Gastroesophageal sphincter (tissue), 4 donors: ENCODE measurements at regions not wholly inside any gene's neighbourhood (a gene's known extent, or its start where the extent isn't known, plus 50 kb on each side); places are given as distances from the start of the nearest gene placed in this dataset.

Source experiments
- ATAC-seq: fragments of 150-250 bp; one replicate; pipeline ENCODE4 v1.9.1; 2016; ENCODE audit warnings: mild to moderate bottlenecking, moderate library complexity
- H3K27ac ChIP-seq, 4 donors: fragments of 200-600 bp; sonication (generic) in 3 of 4; 1 replicate in 3 of 4; 2 replicates in 1 of 4; pipeline ENCODE4 v1.5.1; 2016 to 2019
- H3K27me3 ChIP-seq: fragments of 200-600 bp; sonication (generic); one replicate; pipeline ENCODE4 v1.5.1; 2019
- H3K36me3 ChIP-seq, 2 donors: fragments of 200-600 bp; sonication (generic); one replicate each; pipeline ENCODE4 v1.5.1; 2019; ENCODE audit warnings: control low read depth in 1 of 2
- H3K4me1 ChIP-seq, 3 donors: fragments of 200-600 bp; sonication (generic); 1 replicate in 2 of 3; 2 replicates in 1 of 3; pipeline ENCODE4 v1.5.1; 2016 to 2019; ENCODE audit warnings: control low read depth in 2 of 3
- H3K4me3 ChIP-seq, 2 donors: fragments of 200-600 bp; sonication (generic); one replicate each; pipeline ENCODE4 v1.5.1; 2019; ENCODE audit warnings: mild to moderate bottlenecking in 1 of 2, moderate library complexity in 1 of 2
- H3K9me3 ChIP-seq, 3 donors: fragments of 200-600 bp; sonication (generic); one replicate each; pipeline ENCODE4 v1.5.1; 2017 to 2019; ENCODE audit warnings: control low read depth in 2 of 3
- CTCF ChIP-seq, 4 experiments: fragments of 200-600 bp in 2 of 4; fragments of 450-650 bp in 2 of 4; sonication (generic) in 1 of 4; IDR thresholded peaks; one replicate each; pipeline ENCODE4 v1.5.1; 2017 to 2019; ENCODE audit warnings: antibody characterized with exemption in 4 of 4, mild to moderate bottlenecking in 2 of 4, moderate library complexity in 2 of 4
- EP300 ChIP-seq: sonication (generic); formaldehyde crosslinking; IDR thresholded peaks from one replicate; pipeline ENCODE4 v1.6.1; 2017; ENCODE audit warnings: antibody characterized with exemption, mild to moderate bottlenecking
- POLR2A ChIP-seq, 2 donors: fragments of 450-650 bp; IDR thresholded peaks; one replicate each; pipeline ENCODE4 v1.6.1; 2017; ENCODE audit warnings: antibody characterized with exemption in 2 of 2, mild to moderate bottlenecking in 2 of 2, moderate library complexity in 1 of 2
- POLR2AphosphoS5 ChIP-seq: sonication (generic); formaldehyde crosslinking; IDR thresholded peaks from one replicate; pipeline ENCODE4 v1.6.1; 2017; ENCODE audit warnings: antibody characterized with exemption
- WGBS, 2 donors: methylation state at CpG; one replicate each; pipeline ENCODE4 v1.1.5; 2018; ENCODE audit warnings: low coverage in 1 of 2; 5-methylcytosine and 5-hydroxymethylcytosine counted together

GRCh38 chr11:27857588-27857987 lies 157.3 kb upstream of the BDNF start:
- Histone ChIP-seq H3K27ac (no peak overlapping the region), H3K4me1 (no peaks in the 10 kb centered on the region), H3K36me3 (no peaks in the 10 kb centered on the region), H3K27me3 (no peaks in the 10 kb centered on the region), H3K9me3 (no peaks in the 10 kb centered on the region), H3K4me3 (no peak overlapping the region)
- TF ChIP-seq CTCF (IDR thresholded peaks at IDR 0.05) (no peak), POLR2A (IDR thresholded peaks at IDR 0.05) (no peak), EP300 (no peak), POLR2AphosphoS5 (no peak)
- no peak for ATAC-seq
- WGBS, 2 donors = 71 to 75% methylated on average over 4 of the region's 4 CpGs

DNA sequence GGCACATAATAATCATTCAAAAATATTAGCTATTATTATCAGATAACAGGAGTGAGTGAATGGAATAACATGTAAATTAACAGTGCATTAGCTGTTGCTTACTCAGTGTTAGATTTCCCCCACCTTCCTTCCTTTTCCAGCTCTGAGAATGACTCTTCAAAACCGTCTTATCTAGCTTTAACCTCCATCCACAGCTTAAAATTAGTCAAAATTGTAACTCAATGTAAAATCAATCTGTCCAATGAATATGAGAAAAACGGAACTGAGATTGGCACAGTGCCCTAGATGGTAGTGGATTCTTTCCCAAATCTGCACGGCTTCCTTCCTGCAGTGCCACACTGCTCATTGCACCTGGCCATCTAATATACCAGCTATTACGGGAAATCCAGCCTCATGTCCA lies 156.8 kb upstream of the BDNF start:
- Histone ChIP-seq H3K27ac (no peak overlapping the region), H3K27me3 (no peaks in the 10 kb centered on the region), H3K9me3 (no peaks in the 10 kb centered on the region), H3K4me1 (no peaks in the 10 kb centered on the region), H3K4me3 (no peak overlapping the region), H3K36me3 (no peaks in the 10 kb centered on the region)
- ATAC-seq = no peak
- no peak for TF ChIP-seq POLR2AphosphoS5
- TF ChIP-seq POLR2A (IDR thresholded peaks at IDR 0.05) = no peak
- no peak for TF ChIP-seq EP300
- no peak for TF ChIP-seq CTCF (IDR thresholded peaks at IDR 0.05)
- WGBS, 2 donors = 38 to 81% methylated on average over 4 of the region's 4 CpGs

DNA sequence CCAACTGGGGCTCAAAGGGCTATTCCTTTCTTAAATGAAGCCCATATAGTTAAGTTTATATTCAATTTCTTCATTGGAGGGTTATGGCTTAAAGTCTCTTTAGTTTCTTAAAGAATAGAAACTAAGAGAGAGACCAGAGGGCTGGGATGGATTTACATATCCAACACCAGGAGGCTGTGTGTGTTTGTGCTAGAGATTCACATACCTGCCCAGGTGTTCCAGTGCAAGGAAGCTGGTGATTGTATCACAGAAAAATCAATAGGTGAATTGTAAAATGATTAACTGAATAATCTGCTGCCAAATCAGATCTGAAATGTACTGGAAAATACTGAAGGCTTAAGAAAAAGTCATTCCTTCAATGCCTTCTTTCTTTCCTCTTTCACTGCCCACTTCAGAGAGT lies 148.2 kb upstream of the BDNF start:
- Histone ChIP-seq H3K36me3 (no peaks in the 10 kb centered on the region), H3K4me1 (no peaks in the 10 kb centered on the region), H3K27me3 (no peaks in the 10 kb centered on the region), H3K4me3 (no peak overlapping the region), H3K9me3 (no peaks in the 10 kb centered on the region), H3K27ac (no peak overlapping the region)
- no peak for ATAC-seq
- TF ChIP-seq POLR2AphosphoS5 = no peak
- TF ChIP-seq CTCF (IDR thresholded peaks at IDR 0.05) = no peak
- no peak for TF ChIP-seq POLR2A (IDR thresholded peaks at IDR 0.05)
- no peak for TF ChIP-seq EP300

DNA sequence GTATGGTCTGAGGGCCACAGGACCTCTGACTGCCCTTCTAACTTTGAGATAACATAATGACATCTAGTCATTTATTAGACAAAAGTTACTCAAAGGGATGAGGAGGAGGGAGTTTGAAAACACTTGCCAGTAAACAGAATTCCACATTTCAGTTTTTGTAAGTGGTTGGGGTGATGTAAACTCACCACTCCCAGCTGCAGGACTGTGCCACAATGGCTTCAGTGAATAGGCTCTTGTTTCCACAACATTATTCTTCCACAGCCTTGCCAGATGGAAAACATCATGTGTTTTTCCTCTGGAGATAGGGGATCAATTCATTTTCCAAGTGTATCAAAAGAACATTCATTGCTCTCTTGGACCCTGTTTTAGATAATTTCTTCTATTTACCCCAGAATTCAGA lies 147.2 kb upstream of the BDNF start:
- TF ChIP-seq POLR2AphosphoS5 (no peak), EP300 (no peak), CTCF (IDR thresholded peaks at IDR 0.05) (no peak), POLR2A (IDR thresholded peaks at IDR 0.05) (no peak)
- Histone ChIP-seq H3K9me3 (peaks cover 0 to 4% (median 0%) of the 10 kb centered on the region in 3 donors), H3K27ac (no peak overlapping the region), H3K27me3 (no peaks in the 10 kb centered on the region), H3K36me3 (no peaks in the 10 kb centered on the region), H3K4me3 (no peak overlapping the region), H3K4me1 (no peaks in the 10 kb centered on the region)
- no peak for ATAC-seq

GRCh38 chr11:27842290-27842689 lies 142.0 kb upstream of the BDNF start:
- no peak for ATAC-seq

More at GRCh38 chr11:27842290-27842689, 142.0 kb upstream of the BDNF start:
- Histone ChIP-seq H3K4me3 (no peak overlapping the region), H3K27ac (no peak overlapping the region), H3K9me3 (peaks cover 0 to 4% (median 0%) of the 10 kb centered on the region in 3 donors), H3K4me1 (no peaks in the 10 kb centered on the region), H3K27me3 (no peaks in the 10 kb centered on the region), H3K36me3 (no peaks in the 10 kb centered on the region)
- TF ChIP-seq POLR2AphosphoS5 (no peak), EP300 (no peak), POLR2A (IDR thresholded peaks at IDR 0.05) (no peak), CTCF (IDR thresholded peaks at IDR 0.05) (no peak)
